Panc1 (cell line): ENCODE measurements at regions not wholly inside any gene's neighbourhood (a gene's known extent, or its start where the extent isn't known, plus 50 kb on each side); places are given as distances from the start of the nearest gene placed in this dataset.

Experiments
- ATAC-seq: fragments of 200-7000 bp; cut with Tn5 transposase; 2 replicates; pipeline ENCODE4 v1.9.1; 2020; ENCODE audit warnings: mild to moderate bottlenecking, moderate library complexity
- BruUV-seq: library from RNA; stranded (reverse); fragments of 400-500 nt; replicated peaks from 2 replicates; lab custom pipeline; 2021; lab: Mats Ljungman, UMichigan
- CTCF ChIA-PET: fragments of 300-600 bp; sonication (Branson Sonifier 250); formaldehyde crosslinking; loops from one replicate; lab custom pipeline; 2022; ENCODE audit warnings: antibody characterized with exemption; lab: Charles Lee
- POLR2A ChIA-PET: fragments of 300-600 bp; sonication (Branson Sonifier 250); formaldehyde crosslinking; loops from one replicate; lab custom pipeline; 2022; ENCODE audit warnings: antibody characterized with exemption; lab: Charles Lee
- DNase-seq: peaks from one replicate; pipeline ENCODE4 v3.0.0-alpha.2; 2010; ENCODE audit warnings: low read depth, low spot score
- H3K27ac ChIP-seq: 2 replicates; pipeline ENCODE4 v1.5.1; 2011; ENCODE audit warnings: mild to moderate bottlenecking, low read length, inconsistent platforms
- H3K27me3 ChIP-seq: fragments of 200-500 bp; sonication (Bioruptor generic); 2 replicates; pipeline ENCODE4 v1.6.0; 2014; ENCODE audit warnings: low read length, inconsistent platforms; ENCODE audit not compliant: control insufficient read depth, insufficient read depth
- H3K36me3 ChIP-seq: fragments of 200-500 bp; sonication (Bioruptor generic); 2 replicates; pipeline ENCODE4 v1.5.1; 2014; ENCODE audit warnings: inconsistent platforms, mild to moderate bottlenecking, low read length, moderate library complexity; ENCODE audit not compliant: control insufficient read depth, insufficient read depth
- H3K4me1 ChIP-seq: 2 replicates; pipeline ENCODE4 v1.5.1; 2011; ENCODE audit warnings: inconsistent platforms, mild to moderate bottlenecking, low read length, moderate library complexity; ENCODE audit not compliant: control insufficient read depth, insufficient read depth
- H3K4me3 ChIP-seq, 2 experiments: 2 replicates each; pipeline ENCODE4 v1.5.1; 2011 to 2012; ENCODE audit warnings: low read depth in 2 of 2, low read length in 2 of 2, mild to moderate bottlenecking in 2 of 2, inconsistent platforms in 1 of 2, moderate library complexity in 1 of 2
- H3K9me3 ChIP-seq: fragments of 200-500 bp; sonication (Bioruptor generic); 2 replicates; pipeline ENCODE4 v1.5.1; 2014; ENCODE audit warnings: low read depth, mild to moderate bottlenecking, inconsistent platforms, low read length, moderate library complexity; ENCODE audit not compliant: control insufficient read depth, insufficient read depth
- POLR2AphosphoS5 ChIP-seq: IDR thresholded peaks from 2 replicates; pipeline ENCODE4 v1.6.1; 2012; ENCODE audit warnings: mild to moderate bottlenecking, low read depth, low read length, moderate library complexity
- SIN3A ChIP-seq: IDR thresholded peaks from 2 replicates; pipeline ENCODE4 v1.6.1; 2012; ENCODE audit warnings: low read depth, mild to moderate bottlenecking, low read length, moderate library complexity, borderline replicate concordance; ENCODE audit not compliant: insufficient read depth
- TCF7L2 ChIP-seq: IDR thresholded peaks from 2 replicates; pipeline ENCODE4 v1.6.1; 2011; ENCODE audit warnings: mild to moderate bottlenecking, low read depth, low read length, inconsistent platforms
- in situ Hi-C: cut with HindIII; loops from 2 replicates; pipeline ENCODE4 v1.10.0; 2016; ENCODE audit warnings: low sequenced_read_pairs, low pct_unique_long_range_greater_than_20kb
- intact Hi-C: fragments of 100-400 bp; cut with micrococcal nuclease; formaldehyde crosslinking; loops from one replicate; pipeline ENCODE4 v1.10.0; 2022; ENCODE audit not compliant: unreplicated experiment
- TF ChIP-seq, protein P1 (sequence below), 2 experiments: IDR thresholded peaks; 2 replicates each; pipeline ENCODE4 v1.6.1; 2011 to 2012; ENCODE audit warnings: low read depth in 2 of 2, control low read depth in 1 of 2, low read length in 1 of 2, mild to moderate bottlenecking in 1 of 2, moderate library complexity in 1 of 2; ENCODE audit not compliant: insufficient read depth in 1 of 2
- TF ChIP-seq, protein P2 (sequence below): fragments of 450-650 bp; IDR thresholded peaks from 2 replicates; pipeline ENCODE4 v1.5.1; 2017; ENCODE audit warnings: mild to moderate bottlenecking

DNA sequence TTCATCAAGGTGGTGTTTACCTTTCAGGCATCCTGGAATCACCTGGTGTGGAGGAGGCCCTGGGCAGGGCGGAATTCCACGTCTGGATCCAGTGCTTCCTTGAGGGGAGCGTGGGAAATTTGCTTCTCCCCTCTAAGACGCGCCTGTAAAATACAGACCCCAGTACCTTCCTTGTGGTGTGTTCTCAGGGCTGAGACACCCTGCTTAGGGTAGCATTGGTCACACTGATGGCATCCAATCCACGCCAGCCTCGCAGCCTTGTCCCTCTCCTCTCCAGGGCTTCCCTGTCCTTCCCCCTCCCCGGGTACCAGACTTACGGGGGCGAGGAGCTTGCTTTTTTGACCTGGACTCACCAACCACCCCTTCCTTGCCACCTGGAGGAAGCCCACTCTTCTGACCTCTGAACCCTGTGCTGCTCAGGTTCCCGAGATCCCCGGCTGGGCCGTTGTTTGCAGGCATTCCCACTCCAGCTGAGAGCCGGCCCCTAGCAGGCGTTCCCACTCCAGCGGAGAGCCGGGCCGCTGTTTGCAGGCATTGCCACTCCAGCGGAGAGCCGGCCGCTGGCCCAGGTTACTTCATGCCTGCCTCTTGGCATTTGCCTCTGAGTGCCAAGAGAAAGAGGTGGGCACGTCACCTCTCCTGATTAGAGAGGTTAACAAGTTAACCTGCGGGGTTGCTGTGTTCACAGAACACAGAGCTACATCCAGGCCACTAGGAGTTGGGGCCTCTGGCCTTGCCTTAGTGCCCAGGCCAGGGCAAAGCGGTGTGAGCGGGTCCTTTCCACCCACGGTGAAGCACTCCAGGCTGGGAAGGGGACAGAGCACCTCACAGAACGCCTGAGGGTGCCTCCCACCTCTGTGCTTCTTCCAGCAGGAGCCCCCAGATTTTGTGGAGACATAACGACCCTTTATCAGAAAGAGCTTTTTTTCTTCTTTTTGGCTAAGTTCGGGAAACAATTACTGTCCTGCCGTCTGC is 254.0 kb upstream of the PPP2R2D start:
- no peak for TF ChIP-seq SIN3A
- TF ChIP-seq, protein P1, sequence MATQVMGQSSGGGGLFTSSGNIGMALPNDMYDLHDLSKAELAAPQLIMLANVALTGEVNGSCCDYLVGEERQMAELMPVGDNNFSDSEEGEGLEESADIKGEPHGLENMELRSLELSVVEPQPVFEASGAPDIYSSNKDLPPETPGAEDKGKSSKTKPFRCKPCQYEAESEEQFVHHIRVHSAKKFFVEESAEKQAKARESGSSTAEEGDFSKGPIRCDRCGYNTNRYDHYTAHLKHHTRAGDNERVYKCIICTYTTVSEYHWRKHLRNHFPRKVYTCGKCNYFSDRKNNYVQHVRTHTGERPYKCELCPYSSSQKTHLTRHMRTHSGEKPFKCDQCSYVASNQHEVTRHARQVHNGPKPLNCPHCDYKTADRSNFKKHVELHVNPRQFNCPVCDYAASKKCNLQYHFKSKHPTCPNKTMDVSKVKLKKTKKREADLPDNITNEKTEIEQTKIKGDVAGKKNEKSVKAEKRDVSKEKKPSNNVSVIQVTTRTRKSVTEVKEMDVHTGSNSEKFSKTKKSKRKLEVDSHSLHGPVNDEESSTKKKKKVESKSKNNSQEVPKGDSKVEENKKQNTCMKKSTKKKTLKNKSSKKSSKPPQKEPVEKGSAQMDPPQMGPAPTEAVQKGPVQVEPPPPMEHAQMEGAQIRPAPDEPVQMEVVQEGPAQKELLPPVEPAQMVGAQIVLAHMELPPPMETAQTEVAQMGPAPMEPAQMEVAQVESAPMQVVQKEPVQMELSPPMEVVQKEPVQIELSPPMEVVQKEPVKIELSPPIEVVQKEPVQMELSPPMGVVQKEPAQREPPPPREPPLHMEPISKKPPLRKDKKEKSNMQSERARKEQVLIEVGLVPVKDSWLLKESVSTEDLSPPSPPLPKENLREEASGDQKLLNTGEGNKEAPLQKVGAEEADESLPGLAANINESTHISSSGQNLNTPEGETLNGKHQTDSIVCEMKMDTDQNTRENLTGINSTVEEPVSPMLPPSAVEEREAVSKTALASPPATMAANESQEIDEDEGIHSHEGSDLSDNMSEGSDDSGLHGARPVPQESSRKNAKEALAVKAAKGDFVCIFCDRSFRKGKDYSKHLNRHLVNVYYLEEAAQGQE (IDR thresholded peaks at IDR 0.05; ENCODE audit: insufficient read depth in 1 of 2, low read depth in 2 of 2, low read length in 1 of 2) = no peak
- no peak for TF ChIP-seq TCF7L2
- no peak for TF ChIP-seq POLR2AphosphoS5
- TF ChIP-seq, protein P2, sequence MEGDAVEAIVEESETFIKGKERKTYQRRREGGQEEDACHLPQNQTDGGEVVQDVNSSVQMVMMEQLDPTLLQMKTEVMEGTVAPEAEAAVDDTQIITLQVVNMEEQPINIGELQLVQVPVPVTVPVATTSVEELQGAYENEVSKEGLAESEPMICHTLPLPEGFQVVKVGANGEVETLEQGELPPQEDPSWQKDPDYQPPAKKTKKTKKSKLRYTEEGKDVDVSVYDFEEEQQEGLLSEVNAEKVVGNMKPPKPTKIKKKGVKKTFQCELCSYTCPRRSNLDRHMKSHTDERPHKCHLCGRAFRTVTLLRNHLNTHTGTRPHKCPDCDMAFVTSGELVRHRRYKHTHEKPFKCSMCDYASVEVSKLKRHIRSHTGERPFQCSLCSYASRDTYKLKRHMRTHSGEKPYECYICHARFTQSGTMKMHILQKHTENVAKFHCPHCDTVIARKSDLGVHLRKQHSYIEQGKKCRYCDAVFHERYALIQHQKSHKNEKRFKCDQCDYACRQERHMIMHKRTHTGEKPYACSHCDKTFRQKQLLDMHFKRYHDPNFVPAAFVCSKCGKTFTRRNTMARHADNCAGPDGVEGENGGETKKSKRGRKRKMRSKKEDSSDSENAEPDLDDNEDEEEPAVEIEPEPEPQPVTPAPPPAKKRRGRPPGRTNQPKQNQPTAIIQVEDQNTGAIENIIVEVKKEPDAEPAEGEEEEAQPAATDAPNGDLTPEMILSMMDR = no peak
- H3K4me3 ChIP-seq = no peak overlapping the region
- no TSS peak for BruUV-seq
- in situ Hi-C loops = no loop called here
- H3K36me3 ChIP-seq = no peaks in the 10 kb centered on the region
- ChIA-PET POLR2A (no interaction called here), CTCF (no interaction called here)
- DNase-seq (no peak), ATAC-seq (no peak)
- intact Hi-C loops = no loop called here
- no peak overlapping the region for H3K27ac ChIP-seq
- H3K9me3 ChIP-seq = no peaks in the 10 kb centered on the region
- no peaks in the 10 kb centered on the region for H3K27me3 ChIP-seq
- H3K4me1 ChIP-seq = no peaks in the 10 kb centered on the region

DNA sequence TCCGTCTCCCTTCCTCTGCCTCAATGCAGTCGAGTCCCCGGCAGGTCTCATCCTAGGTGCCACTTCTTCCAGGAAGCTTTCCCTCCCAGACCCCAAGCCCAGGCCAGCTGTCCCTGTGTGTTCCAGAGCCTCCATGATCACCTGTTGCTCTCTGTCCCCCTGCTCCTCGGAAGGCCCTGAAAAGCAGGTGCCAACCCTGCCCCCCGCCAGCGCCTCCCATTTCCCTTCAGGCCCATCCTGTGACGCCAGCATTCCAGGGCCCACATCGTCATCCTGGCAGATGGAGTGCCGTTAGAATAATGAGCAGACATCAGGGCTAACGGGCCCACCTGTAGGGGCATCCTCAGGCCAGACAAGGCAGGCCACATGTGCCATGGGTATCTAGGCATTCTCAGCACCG is 253.0 kb upstream of the PPP2R2D start:
- CTCF ChIA-PET = no interaction called here
- intact Hi-C loops (no loop called here), in situ Hi-C loops (no loop called here)
- H3K36me3 ChIP-seq = no peaks in the 10 kb centered on the region
- no TSS peak for BruUV-seq
- H3K9me3 ChIP-seq = no peaks in the 10 kb centered on the region
- no peak for ATAC-seq
- TF ChIP-seq SIN3A = no peak
- TF ChIP-seq POLR2AphosphoS5 = no peak
- no peak for TF ChIP-seq TCF7L2
- TF ChIP-seq, protein P2 = no peak
- TF ChIP-seq, protein P1 (IDR thresholded peaks at IDR 0.05; ENCODE audit: insufficient read depth in 1 of 2, low read depth in 2 of 2, low read length in 1 of 2) = no peak
- no peak overlapping the region for H3K4me3 ChIP-seq
- POLR2A ChIA-PET = no interaction called here
- no peak overlapping the region for H3K27ac ChIP-seq
- no peak for DNase-seq
- H3K27me3 ChIP-seq = no peaks in the 10 kb centered on the region
- H3K4me1 ChIP-seq = no peaks in the 10 kb centered on the region
